A673 (cell line): ENCODE measurements at regions not wholly inside any gene's neighbourhood (a gene's known extent, or its start where the extent isn't known, plus 50 kb on each side); places are given as distances from the start of the nearest gene placed in this dataset.

Experiments used
- BruUV-seq: library from RNA; stranded (reverse); fragments of 400-500 nt; replicated peaks from 2 replicates; lab custom pipeline; 2021; lab: Mats Ljungman, UMichigan
- CTCF ChIA-PET: fragments of 300-600 bp; sonication (Branson Sonifier 250); formaldehyde crosslinking; loops from one replicate; lab custom pipeline; 2022; ENCODE audit warnings: antibody characterized with exemption; lab: Charles Lee
- POLR2A ChIA-PET: fragments of 300-600 bp; sonication (Branson Sonifier 250); formaldehyde crosslinking; loops from one replicate; lab custom pipeline; 2022; ENCODE audit warnings: antibody characterized with exemption; ENCODE audit not compliant: low non-redundant PET; lab: Charles Lee
- DNase-seq: peaks from one replicate; pipeline ENCODE4 v3.0.0-alpha.2; 2015; ENCODE audit warnings: low spot score
- H3K27ac ChIP-seq: fragments of 200-600 bp; sonication (generic); 2 replicates; pipeline ENCODE4 v1.5.1; 2016; ENCODE audit warnings: mixed run types, low read depth, mild to moderate bottlenecking, mixed read lengths, antibody characterized with exemption, low read length; ENCODE audit not compliant: poor library complexity, severe bottlenecking
- H3K27me3 ChIP-seq: fragments of 200-600 bp; sonication (generic); replicated peaks from 2 replicates; pipeline ENCODE4 v1.6.1; 2017; ENCODE audit warnings: mixed run types, low read depth, mild to moderate bottlenecking, mixed read lengths, antibody characterized with exemption, low read length; ENCODE audit not compliant: insufficient read depth, poor library complexity
- H3K36me3 ChIP-seq: fragments of 200-600 bp; sonication (generic); 2 replicates; pipeline ENCODE4 v1.6.1; 2016; ENCODE audit warnings: mixed run types, mild to moderate bottlenecking, mixed read lengths, antibody characterized with exemption, low read length; ENCODE audit not compliant: insufficient read depth, poor library complexity, severe bottlenecking
- H3K4me1 ChIP-seq: fragments of 200-600 bp; sonication (generic); 2 replicates; pipeline ENCODE4 v1.6.1; 2017; ENCODE audit warnings: mixed run types, mild to moderate bottlenecking, mixed read lengths, antibody characterized with exemption, low read length; ENCODE audit not compliant: insufficient read depth, poor library complexity, severe bottlenecking
- H3K4me3 ChIP-seq: fragments of 200-600 bp; sonication (generic); 2 replicates; pipeline ENCODE4 v1.5.1; 2016; ENCODE audit warnings: low read depth, mixed run types, mild to moderate bottlenecking, mixed read lengths, low read length; ENCODE audit not compliant: poor library complexity, severe bottlenecking
- H3K9me3 ChIP-seq: fragments of 200-600 bp; sonication (generic); 2 replicates; pipeline ENCODE4 v1.6.1; 2016; ENCODE audit warnings: mixed run types, low read depth, mild to moderate bottlenecking, mixed read lengths, antibody characterized with exemption, low read length; ENCODE audit not compliant: poor library complexity, severe bottlenecking
- CTCF ChIP-seq: fragments of 300-800, 200-600 bp; sonication (generic); conservative IDR thresholded peaks from 2 replicates; pipeline ENCODE4 v1.5.1; 2017; ENCODE audit warnings: low read depth, mild to moderate bottlenecking, antibody characterized with exemption, low read length, moderate library complexity, mixed read lengths
- EZH2 ChIP-seq: fragments of 200-600 bp; sonication (generic); IDR thresholded peaks from 2 replicates; pipeline ENCODE4 v1.6.1; 2017; ENCODE audit warnings: borderline replicate concordance, low read depth, mild to moderate bottlenecking, mixed read lengths, antibody characterized with exemption, low read length; ENCODE audit not compliant: poor library complexity, severe bottlenecking
- intact Hi-C: fragments of 100-400 bp; cut with micrococcal nuclease; formaldehyde crosslinking; loops from one replicate; pipeline ENCODE4 v1.10.0; 2022; ENCODE audit not compliant: unreplicated experiment

- Histone ChIP-seq H3K36me3 (no peaks in the 10 kb centered on the region), H3K4me1 (no peaks in the 10 kb centered on the region), H3K9me3 (no peaks in the 10 kb centered on the region), H3K27me3 (peaks cover 20% of the 10 kb centered on the region), H3K27ac (no peak overlapping the region), H3K4me3 (no peak overlapping the region)
- intact Hi-C loops: no loop called here
- DNase-seq: no peak
- TF ChIP-seq CTCF (no peak), EZH2 (no peak)
- ChIA-PET CTCF (no interaction called here), POLR2A (no interaction called here)
- no TSS peak for BruUV-seq
Observed at GRCh38 chr13:103243495-103243894, 177.3 kb upstream of the SLC10A2 start.

GRCh38 chr13:103238441-103238840, 172.2 kb upstream of the SLC10A2 start:
- no peaks in the 10 kb centered on the region for H3K9me3 ChIP-seq
- POLR2A ChIA-PET: no interaction called here
- no peaks in the 10 kb centered on the region for H3K36me3 ChIP-seq
- no peaks in the 10 kb centered on the region for H3K4me1 ChIP-seq
- no TSS peak for BruUV-seq
- H3K4me3 ChIP-seq: no peak overlapping the region
- DNase-seq: no peak
- H3K27me3 ChIP-seq: peaks cover 8% of the 10 kb centered on the region
- no peak overlapping the region for H3K27ac ChIP-seq
- TF ChIP-seq CTCF (no peak), EZH2 (no peak)
- intact Hi-C loops: no loop called here
- CTCF ChIA-PET: no interaction called here

- H3K4me1 ChIP-seq: no peaks in the 10 kb centered on the region
- no peaks in the 10 kb centered on the region for H3K36me3 ChIP-seq
- DNase-seq: peak; percentile 63
- POLR2A ChIA-PET: no interaction called here
- H3K4me3 ChIP-seq: no peak overlapping the region
- peaks cover 8% of the 10 kb centered on the region for H3K27me3 ChIP-seq
- BruUV-seq: no TSS peak
- intact Hi-C loops: no loop called here
- TF ChIP-seq CTCF: peak; percentile 56
- TF ChIP-seq EZH2: no peak
- no peaks in the 10 kb centered on the region for H3K9me3 ChIP-seq
- CTCF ChIA-PET: no interaction called here
- H3K27ac ChIP-seq: no peak overlapping the region
Observed at GRCh38 chr13:103236213-103236612, 170.0 kb upstream of the SLC10A2 start.
